ENCODE measurements at regions not wholly inside any gene's neighbourhood (a gene's known extent, or its start where the extent isn't known, plus 50 kb on each side); places are given as distances from the start of the nearest gene placed in this dataset.

- Histone ChIP-seq H3K27ac (no peak overlapping the region), H3K4me3 (no peak overlapping the region)
- no peak for DNase-seq (ENCODE audit: low spot score)
- TF ChIP-seq CTCF (IDR thresholded peaks at IDR 0.05), result no peak
Observed at GRCh38 chr12:91307957-91308670, 125.5 kb upstream of the DCN start.

- TF ChIP-seq CTCF (IDR thresholded peaks at IDR 0.05), result no peak
- no peak overlapping the region for H3K27ac ChIP-seq
- no peak overlapping the region for H3K4me3 ChIP-seq
- DNase-seq (ENCODE audit: low spot score), result no peak
Observed at GRCh38 chr12:91290354-91290753, 107.7 kb upstream of the DCN start.

- no peak for TF ChIP-seq CTCF (IDR thresholded peaks at IDR 0.05)
- no peak overlapping the region for H3K27ac ChIP-seq
- H3K4me3 ChIP-seq, result no peak overlapping the region
- no peak for DNase-seq (ENCODE audit: low spot score)
Observed at GRCh38 chr12:91289906-91290305, 107.3 kb upstream of the DCN start.

- H3K4me3 ChIP-seq, result no peak overlapping the region
- TF ChIP-seq CTCF (IDR thresholded peaks at IDR 0.05), result no peak
- no peak for DNase-seq (ENCODE audit: low spot score)
Observed at GRCh38 chr12:91289072-91289471, 106.5 kb upstream of the DCN start.

GRCh38 chr12:91287753-91288152 lies 105.1 kb upstream of the DCN start:
- no peak overlapping the region for H3K4me3 ChIP-seq
- TF ChIP-seq CTCF (IDR thresholded peaks at IDR 0.05), result no peak
- H3K27ac ChIP-seq, result no peak overlapping the region
- no peak for DNase-seq (ENCODE audit: low spot score)

More at GRCh38 chr12:91289072-91289471, 106.5 kb upstream of the DCN start:
- no peak overlapping the region for H3K27ac ChIP-seq

GRCh38 chr12:91278126-91278525 lies 95.5 kb upstream of the DCN start:
- no peak for TF ChIP-seq CTCF (IDR thresholded peaks at IDR 0.05)
- Histone ChIP-seq H3K27ac (no peak overlapping the region), H3K4me3 (no peak overlapping the region)
- no peak for DNase-seq (ENCODE audit: low spot score)

- no peak for TF ChIP-seq CTCF (IDR thresholded peaks at IDR 0.05)
- Histone ChIP-seq H3K4me3 (no peak overlapping the region), H3K27ac (no peak overlapping the region)
- DNase-seq (ENCODE audit: low spot score), result no peak
Observed at GRCh38 chr12:91276509-91276908, 93.9 kb upstream of the DCN start.
